Activated naive CD4-positive, alpha-beta T cell treated with anti-CD3 and anti-CD28 coated beads, Interleukin-2, amount 10 ng/mL, durations not matched to agents 7 days and 5 days (primary cell): ENCODE measurements at regions not wholly inside any gene's neighbourhood (a gene's known extent, or its start where the extent isn't known, plus 50 kb on each side); places are given as distances from the start of the nearest gene placed in this dataset.

Experiments
- CTCF ChIA-PET: fragments of 350-600 bp; sonication (Branson Sonifier 250); formaldehyde crosslinking; loops from one replicate; lab custom pipeline; 2021; ENCODE audit warnings: antibody characterized with exemption; lab: Charles Lee
- DNase-seq: peaks from one replicate; pipeline ENCODE4 v3.0.0-alpha.2; 2020
- H3K27ac Mint-ChIP-seq: one replicate; pipeline ENCODE4 v1.8.0; 2021; ENCODE audit warnings: mild to moderate bottlenecking, moderate library complexity, mixed read lengths
- H3K27me3 Mint-ChIP-seq: one replicate; pipeline ENCODE4 v1.8.0; 2021; ENCODE audit warnings: mild to moderate bottlenecking, mixed read lengths
- H3K36me3 Mint-ChIP-seq: one replicate; pipeline ENCODE4 v1.8.0; 2021; ENCODE audit warnings: mixed read lengths
- H3K4me1 Mint-ChIP-seq: one replicate; pipeline ENCODE4 v1.8.0; 2021; ENCODE audit warnings: mixed read lengths
- H3K4me3 Mint-ChIP-seq: one replicate; pipeline ENCODE4 v1.8.0; 2021; ENCODE audit warnings: mild to moderate bottlenecking, moderate library complexity, mixed read lengths
- H3K9me3 Mint-ChIP-seq: one replicate; pipeline ENCODE4 v1.8.0; 2021; ENCODE audit warnings: mixed read lengths

GRCh38 chr2:144695657-144696056 is 175.7 kb upstream of the ZEB2 start:
- no peaks in the 10 kb centered on the region for H3K36me3 Mint-ChIP-seq
- no peaks in the 10 kb centered on the region for H3K4me1 Mint-ChIP-seq
- no peak overlapping the region for H3K27ac Mint-ChIP-seq
- H3K9me3 Mint-ChIP-seq, result no peaks in the 10 kb centered on the region
- DNase-seq, result no peak
- CTCF ChIA-PET, result no interaction called here
- no peak overlapping the region for H3K4me3 Mint-ChIP-seq
- no peaks in the 10 kb centered on the region for H3K27me3 Mint-ChIP-seq

GRCh38 chr2:144694456-144694855 is 174.5 kb upstream of the ZEB2 start:
- no peak for DNase-seq
- H3K27ac Mint-ChIP-seq, result no peak overlapping the region
- CTCF ChIA-PET, result no interaction called here

GRCh38 chr2:144693179-144693578 is 173.3 kb upstream of the ZEB2 start:
- no peak overlapping the region for H3K4me3 Mint-ChIP-seq
- H3K27ac Mint-ChIP-seq, result no peak overlapping the region
- CTCF ChIA-PET, result no interaction called here
- H3K27me3 Mint-ChIP-seq, result no peaks in the 10 kb centered on the region
- no peaks in the 10 kb centered on the region for H3K9me3 Mint-ChIP-seq
- no peaks in the 10 kb centered on the region for H3K36me3 Mint-ChIP-seq
- DNase-seq, result no peak
- no peaks in the 10 kb centered on the region for H3K4me1 Mint-ChIP-seq

More at GRCh38 chr2:144694456-144694855, 174.5 kb upstream of the ZEB2 start:
- no peaks in the 10 kb centered on the region for H3K36me3 Mint-ChIP-seq
- no peaks in the 10 kb centered on the region for H3K4me1 Mint-ChIP-seq
- no peak overlapping the region for H3K4me3 Mint-ChIP-seq
- H3K9me3 Mint-ChIP-seq, result no peaks in the 10 kb centered on the region
- no peaks in the 10 kb centered on the region for H3K27me3 Mint-ChIP-seq

GRCh38 chr2:144692661-144693060 is 172.7 kb upstream of the ZEB2 start:
- Mint-ChIP-seq H3K36me3 (no peaks in the 10 kb centered on the region), H3K27me3 (no peaks in the 10 kb centered on the region), H3K27ac (no peak overlapping the region), H3K4me3 (no peak overlapping the region), H3K9me3 (no peaks in the 10 kb centered on the region), H3K4me1 (no peaks in the 10 kb centered on the region)
- no peak for DNase-seq
- CTCF ChIA-PET, result no interaction called here

- H3K27ac Mint-ChIP-seq, result no peak overlapping the region
- no peak for DNase-seq
- no peaks in the 10 kb centered on the region for H3K27me3 Mint-ChIP-seq
- no peaks in the 10 kb centered on the region for H3K9me3 Mint-ChIP-seq
- no peaks in the 10 kb centered on the region for H3K36me3 Mint-ChIP-seq
- no peak overlapping the region for H3K4me3 Mint-ChIP-seq
- H3K4me1 Mint-ChIP-seq, result no peaks in the 10 kb centered on the region
- CTCF ChIA-PET, result no interaction called here
Observed at GRCh38 chr2:144690771-144691170, 170.9 kb upstream of the ZEB2 start.

- DNase-seq, result no peak
Observed at GRCh38 chr2:144686518-144687215, 166.7 kb upstream of the ZEB2 start.

GRCh38 chr2:144683966-144684365 is 164.0 kb upstream of the ZEB2 start:
- Mint-ChIP-seq H3K36me3 (no peaks in the 10 kb centered on the region), H3K9me3 (no peaks in the 10 kb centered on the region), H3K27me3 (no peaks in the 10 kb centered on the region), H3K27ac (no peak overlapping the region), H3K4me3 (no peak overlapping the region), H3K4me1 (no peaks in the 10 kb centered on the region)
- CTCF ChIA-PET, result no interaction called here
- no peak for DNase-seq

More at GRCh38 chr2:144686518-144687215, 166.7 kb upstream of the ZEB2 start:
- CTCF ChIA-PET, result no interaction called here
- no peak overlapping the region for H3K4me3 Mint-ChIP-seq
- H3K27me3 Mint-ChIP-seq, result no peaks in the 10 kb centered on the region
- H3K4me1 Mint-ChIP-seq, result no peaks in the 10 kb centered on the region
- no peak overlapping the region for H3K27ac Mint-ChIP-seq
- no peaks in the 10 kb centered on the region for H3K9me3 Mint-ChIP-seq
- no peaks in the 10 kb centered on the region for H3K36me3 Mint-ChIP-seq

GRCh38 chr2:144683107-144683753 is 163.3 kb upstream of the ZEB2 start:
- H3K4me1 Mint-ChIP-seq, result no peaks in the 10 kb centered on the region
- H3K27ac Mint-ChIP-seq, result no peak overlapping the region
- no peaks in the 10 kb centered on the region for H3K27me3 Mint-ChIP-seq
- H3K9me3 Mint-ChIP-seq, result no peaks in the 10 kb centered on the region
- no peak overlapping the region for H3K4me3 Mint-ChIP-seq
- H3K36me3 Mint-ChIP-seq, result no peaks in the 10 kb centered on the region
- DNase-seq, result no peak
- CTCF ChIA-PET, result no interaction called here

- H3K9me3 Mint-ChIP-seq, result no peaks in the 10 kb centered on the region
- no peaks in the 10 kb centered on the region for H3K27me3 Mint-ChIP-seq
- H3K27ac Mint-ChIP-seq, result no peak overlapping the region
- no peak overlapping the region for H3K4me3 Mint-ChIP-seq
- no peak for DNase-seq
- H3K4me1 Mint-ChIP-seq, result no peaks in the 10 kb centered on the region
- CTCF ChIA-PET, result no interaction called here
- no peaks in the 10 kb centered on the region for H3K36me3 Mint-ChIP-seq
Observed at GRCh38 chr2:144682248-144682647, 162.3 kb upstream of the ZEB2 start.

- Mint-ChIP-seq H3K27me3 (no peaks in the 10 kb centered on the region), H3K4me3 (no peak overlapping the region), H3K27ac (no peak overlapping the region), H3K36me3 (no peaks in the 10 kb centered on the region), H3K9me3 (no peaks in the 10 kb centered on the region), H3K4me1 (no peaks in the 10 kb centered on the region)
- CTCF ChIA-PET, result no interaction called here
- no peak for DNase-seq
Observed at GRCh38 chr2:144681389-144681788, 161.5 kb upstream of the ZEB2 start.

GRCh38 chr2:144679942-144680341 is 160.0 kb upstream of the ZEB2 start:
- no peaks in the 10 kb centered on the region for H3K27me3 Mint-ChIP-seq
- H3K27ac Mint-ChIP-seq, result no peak overlapping the region
- H3K9me3 Mint-ChIP-seq, result no peaks in the 10 kb centered on the region
- CTCF ChIA-PET, result no interaction called here
- H3K4me1 Mint-ChIP-seq, result no peaks in the 10 kb centered on the region
- no peak for DNase-seq
- no peak overlapping the region for H3K4me3 Mint-ChIP-seq
- H3K36me3 Mint-ChIP-seq, result no peaks in the 10 kb centered on the region

GRCh38 chr2:144678736-144679135 is 158.8 kb upstream of the ZEB2 start:
- Mint-ChIP-seq H3K27me3 (no peaks in the 10 kb centered on the region), H3K4me3 (no peak overlapping the region), H3K4me1 (no peaks in the 10 kb centered on the region), H3K9me3 (no peaks in the 10 kb centered on the region), H3K27ac (no peak overlapping the region), H3K36me3 (no peaks in the 10 kb centered on the region)
- CTCF ChIA-PET, result interaction anchor here (0.6 kb wide), 1 partner anchor 1667 kb away, joined by 3 read pairs; no protein-coding TSS in a partner anchor
- no peak for DNase-seq

GRCh38 chr2:144675731-144676130 is 155.8 kb upstream of the ZEB2 start:
- Mint-ChIP-seq H3K9me3 (no peaks in the 10 kb centered on the region), H3K27ac (no peak overlapping the region), H3K27me3 (no peaks in the 10 kb centered on the region), H3K36me3 (no peaks in the 10 kb centered on the region), H3K4me1 (no peaks in the 10 kb centered on the region), H3K4me3 (no peak overlapping the region)
- DNase-seq, result no peak
- CTCF ChIA-PET, result no interaction called here

- no peaks in the 10 kb centered on the region for H3K27me3 Mint-ChIP-seq
- CTCF ChIA-PET, result no interaction called here
- H3K4me1 Mint-ChIP-seq, result no peaks in the 10 kb centered on the region
- no peaks in the 10 kb centered on the region for H3K36me3 Mint-ChIP-seq
- no peak overlapping the region for H3K27ac Mint-ChIP-seq
- no peaks in the 10 kb centered on the region for H3K9me3 Mint-ChIP-seq
- DNase-seq, result no peak
- H3K4me3 Mint-ChIP-seq, result no peak overlapping the region
Observed at GRCh38 chr2:144675331-144675730, 155.4 kb upstream of the ZEB2 start.

GRCh38 chr2:144674071-144674470 is 154.2 kb upstream of the ZEB2 start:
- CTCF ChIA-PET, result no interaction called here
- H3K4me1 Mint-ChIP-seq, result no peaks in the 10 kb centered on the region
- H3K36me3 Mint-ChIP-seq, result no peaks in the 10 kb centered on the region

More at GRCh38 chr2:144674071-144674470, 154.2 kb upstream of the ZEB2 start:
- no peak overlapping the region for H3K4me3 Mint-ChIP-seq
- no peak overlapping the region for H3K27ac Mint-ChIP-seq
- no peak for DNase-seq
- H3K27me3 Mint-ChIP-seq, result no peaks in the 10 kb centered on the region
- no peaks in the 10 kb centered on the region for H3K9me3 Mint-ChIP-seq
